ENCODE measurements at regions not wholly inside any gene's neighbourhood (a gene's known extent, or its start where the extent isn't known, plus 50 kb on each side); places are given as distances from the start of the nearest gene placed in this dataset.
"Not testable (repeated sequence)": the region's sequence is repeated elsewhere in the genome, so short reads cannot be mapped to it uniquely, and the experiment has no call there.

DNA sequence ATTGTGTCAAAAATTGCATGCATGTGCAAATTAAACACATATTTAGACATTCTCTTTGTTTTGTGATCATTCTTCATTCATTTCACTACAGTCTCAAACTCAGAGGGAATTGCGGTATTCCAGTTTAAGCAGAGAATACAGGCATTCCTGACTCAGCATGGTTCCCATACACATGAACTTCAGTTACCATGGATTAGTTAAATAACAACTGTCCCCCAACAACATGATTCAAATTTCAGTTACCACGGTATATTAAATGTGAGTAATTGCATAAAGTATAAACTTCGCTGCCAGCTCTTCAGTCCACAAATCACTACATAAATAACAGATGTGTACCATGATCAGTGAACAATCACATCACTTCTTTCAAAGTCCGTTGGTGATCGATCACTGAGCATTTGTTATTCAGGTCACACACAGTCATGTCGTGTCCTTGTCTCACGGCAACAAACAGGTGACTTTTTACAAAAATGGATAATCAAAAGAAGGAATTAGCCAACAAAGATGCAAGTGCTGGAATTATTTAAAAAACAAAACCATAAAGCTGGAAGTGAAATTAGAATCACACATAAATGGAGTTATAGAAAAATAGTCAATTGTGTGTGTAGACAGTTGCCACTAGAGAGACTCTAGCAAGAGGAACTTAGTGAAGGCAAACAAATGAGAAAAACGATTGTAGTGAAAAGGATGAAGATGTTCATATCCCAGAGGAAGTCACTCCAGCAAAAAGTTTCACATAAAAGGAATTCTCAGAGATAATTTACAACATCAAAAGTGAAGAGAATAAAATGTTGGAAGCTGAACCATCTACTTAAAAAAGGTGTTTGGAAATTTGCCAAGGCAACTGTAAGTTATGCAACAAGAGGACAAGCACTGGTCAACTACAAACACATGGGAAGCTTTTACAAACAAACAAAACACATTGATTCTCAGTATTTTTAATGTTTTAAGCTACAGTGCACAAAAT is 138.6 kb upstream of the SMARCAD1 start:
- Histone ChIP-seq H3K4me1 (no peaks in the 10 kb centered on the region), H3K9me3 (peaks cover 0 to 4% (median 0%) of the 10 kb centered on the region in 11 donors), H3K36me3 (no peaks in the 10 kb centered on the region), H3K27me3 (no peaks in the 10 kb centered on the region), H3K27ac (no peak overlapping the region), H3K4me3 (no peak overlapping the region)
- no peak for DNase-seq
- intact Hi-C loops (cut with DNase I), result no loop called here
- WGBS, 2 donors, result 59 to 67% methylated on average over 8 of the region's 8 CpGs
- no peak for ATAC-seq
- no peak for TF ChIP-seq CTCF (IDR thresholded peaks at IDR 0.05)

GRCh38 chr4:94076498-94076897 is 131.2 kb upstream of the SMARCAD1 start:
- no peak for DNase-seq
- 38 to 43% methylated on average over 1 of the region's 1 CpG for WGBS, 2 donors
- Histone ChIP-seq H3K4me3 (no peak overlapping the region), H3K36me3 (no peaks in the 10 kb centered on the region), H3K4me1 (no peaks in the 10 kb centered on the region), H3K27ac (no peak overlapping the region), H3K9me3 (peaks cover 0 to 12% (median 0%) of the 10 kb centered on the region in 11 donors), H3K27me3 (no peaks in the 10 kb centered on the region)
- no peak for ATAC-seq
- no peak for TF ChIP-seq CTCF (IDR thresholded peaks at IDR 0.05)
- intact Hi-C loops (cut with DNase I), result no loop called here

DNA sequence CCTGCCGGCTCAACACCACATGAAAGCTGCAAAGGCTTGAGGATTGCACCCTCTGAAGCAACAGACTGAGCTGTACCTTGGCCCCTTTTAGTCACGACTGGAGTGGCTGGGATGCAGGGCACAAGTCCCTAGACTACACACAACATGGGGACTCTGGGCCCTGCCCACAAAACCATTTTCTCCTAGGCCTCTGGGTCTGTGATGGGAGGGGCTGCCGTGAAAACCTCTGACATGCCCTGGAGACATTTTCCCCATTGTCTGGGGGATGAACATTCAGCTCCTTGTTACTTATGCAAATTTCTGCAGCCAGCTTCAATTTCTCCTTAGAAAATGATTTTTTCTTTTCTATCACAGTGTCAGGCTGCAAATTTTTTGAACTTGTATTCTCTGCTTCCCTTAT is 123.5 kb upstream of the SMARCAD1 start:
- intact Hi-C loops (cut with DNase I), result no loop called here
- H3K27ac ChIP-seq, result no peak overlapping the region
- H3K4me1 ChIP-seq, result no peaks in the 10 kb centered on the region
- no peaks in the 10 kb centered on the region for H3K36me3 ChIP-seq
- no peak for TF ChIP-seq CTCF (IDR thresholded peaks at IDR 0.05)
- no peak overlapping the region for H3K4me3 ChIP-seq
- ATAC-seq, result no peak
- WGBS, 2 donors, result 52 to 86% methylated on average over 3 of the region's 3 CpGs
- no peak for DNase-seq
- H3K27me3 ChIP-seq, result no peaks in the 10 kb centered on the region
- H3K9me3 ChIP-seq, result peaks cover 0 to 23% (median 0%) of the 10 kb centered on the region in 11 donors

DNA sequence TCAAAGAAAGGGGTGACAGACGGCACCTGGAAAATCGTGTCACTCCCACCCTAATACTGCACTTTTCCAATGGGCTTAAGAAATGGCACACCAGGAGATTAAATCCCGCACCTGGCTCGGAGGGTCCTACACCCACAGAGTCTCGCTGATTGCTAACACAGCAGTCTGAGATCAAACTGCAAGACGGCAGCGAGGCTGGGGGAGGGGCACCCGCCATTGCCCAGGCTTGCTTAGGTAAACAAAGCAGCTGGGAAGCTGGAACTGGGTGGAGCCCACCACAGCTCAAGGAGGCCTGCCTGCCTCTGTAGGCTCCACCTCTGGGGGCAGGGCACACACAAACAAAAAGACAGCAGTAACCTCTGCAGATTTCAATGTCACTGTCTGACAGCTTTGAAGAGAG is 108.5 kb upstream of the SMARCAD1 start:
- H3K27ac ChIP-seq; ATAC-seq; H3K4me1 ChIP-seq; DNase-seq; H3K4me3 ChIP-seq; H3K9me3 ChIP-seq; intact Hi-C loops (cut with DNase I); H3K27me3 ChIP-seq; H3K36me3 ChIP-seq: not testable (repeated sequence)
- 73 to 78% methylated on average over 8 of the region's 8 CpGs for WGBS, 2 donors

GRCh38 chr4:94112644-94113043 is 95.0 kb upstream of the SMARCAD1 start:
- no peak for ATAC-seq
- Histone ChIP-seq H3K4me3 (no peak overlapping the region), H3K36me3 (no peaks in the 10 kb centered on the region), H3K9me3 (peaks cover 0 to 11% (median 4%) of the 10 kb centered on the region in 11 donors), H3K27ac (no peak overlapping the region), H3K4me1 (no peaks in the 10 kb centered on the region), H3K27me3 (no peaks in the 10 kb centered on the region)
- intact Hi-C loops (cut with DNase I), result no loop called here
- WGBS, 2 donors, result 41 to 57% methylated on average over 1 of the region's 1 CpG
- no peak for DNase-seq
- no peak for TF ChIP-seq CTCF (IDR thresholded peaks at IDR 0.05)
